ENCODE measurements at regions not wholly inside any gene's neighbourhood (a gene's known extent, or its start where the extent isn't known, plus 50 kb on each side); places are given as distances from the start of the nearest gene placed in this dataset.

DNA sequence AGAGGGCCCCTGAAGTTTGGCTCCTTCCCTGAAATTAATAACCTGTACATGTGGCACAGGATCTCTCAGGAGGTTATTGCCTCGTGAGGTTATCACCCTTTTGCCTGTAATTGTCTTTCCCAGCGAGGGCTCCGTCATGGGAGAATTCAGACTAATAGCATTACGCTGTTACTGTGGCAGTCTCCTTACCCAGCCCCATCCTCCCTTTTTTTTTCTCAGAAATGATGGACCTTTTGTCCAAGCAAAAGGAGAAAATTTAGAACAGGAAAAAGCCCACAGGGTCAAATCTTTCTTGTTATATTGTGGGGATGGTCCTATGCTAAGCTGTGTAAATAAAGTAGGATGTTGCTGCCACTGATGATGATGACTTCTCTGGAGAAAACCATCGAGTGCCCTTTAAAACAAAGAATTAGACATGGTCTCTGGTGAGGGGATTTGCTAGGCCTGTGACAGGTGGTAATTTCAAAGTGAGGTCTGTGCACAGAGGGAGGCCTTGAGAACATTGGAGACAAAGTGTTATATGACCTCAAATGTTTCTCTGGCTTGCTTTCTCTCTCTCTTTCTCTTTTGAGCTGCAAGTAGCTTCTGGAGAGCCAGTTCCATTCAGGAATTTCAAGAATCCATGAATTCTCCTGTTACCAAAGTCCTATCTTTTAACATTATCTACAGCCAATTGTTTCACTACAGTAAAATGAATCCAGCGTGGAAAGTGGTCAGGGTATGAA, 357.2 kb downstream of the BMP4 start:
- no peak for DNase-seq (ENCODE audit: low read depth)
- H3K4me3 ChIP-seq (ENCODE audit: low read length) = no peak overlapping the region
- TF ChIP-seq, protein P1, sequence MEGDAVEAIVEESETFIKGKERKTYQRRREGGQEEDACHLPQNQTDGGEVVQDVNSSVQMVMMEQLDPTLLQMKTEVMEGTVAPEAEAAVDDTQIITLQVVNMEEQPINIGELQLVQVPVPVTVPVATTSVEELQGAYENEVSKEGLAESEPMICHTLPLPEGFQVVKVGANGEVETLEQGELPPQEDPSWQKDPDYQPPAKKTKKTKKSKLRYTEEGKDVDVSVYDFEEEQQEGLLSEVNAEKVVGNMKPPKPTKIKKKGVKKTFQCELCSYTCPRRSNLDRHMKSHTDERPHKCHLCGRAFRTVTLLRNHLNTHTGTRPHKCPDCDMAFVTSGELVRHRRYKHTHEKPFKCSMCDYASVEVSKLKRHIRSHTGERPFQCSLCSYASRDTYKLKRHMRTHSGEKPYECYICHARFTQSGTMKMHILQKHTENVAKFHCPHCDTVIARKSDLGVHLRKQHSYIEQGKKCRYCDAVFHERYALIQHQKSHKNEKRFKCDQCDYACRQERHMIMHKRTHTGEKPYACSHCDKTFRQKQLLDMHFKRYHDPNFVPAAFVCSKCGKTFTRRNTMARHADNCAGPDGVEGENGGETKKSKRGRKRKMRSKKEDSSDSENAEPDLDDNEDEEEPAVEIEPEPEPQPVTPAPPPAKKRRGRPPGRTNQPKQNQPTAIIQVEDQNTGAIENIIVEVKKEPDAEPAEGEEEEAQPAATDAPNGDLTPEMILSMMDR (conservative IDR thresholded peaks at IDR 0.05; ENCODE audit: low read depth, low read length) = no peak

DNA sequence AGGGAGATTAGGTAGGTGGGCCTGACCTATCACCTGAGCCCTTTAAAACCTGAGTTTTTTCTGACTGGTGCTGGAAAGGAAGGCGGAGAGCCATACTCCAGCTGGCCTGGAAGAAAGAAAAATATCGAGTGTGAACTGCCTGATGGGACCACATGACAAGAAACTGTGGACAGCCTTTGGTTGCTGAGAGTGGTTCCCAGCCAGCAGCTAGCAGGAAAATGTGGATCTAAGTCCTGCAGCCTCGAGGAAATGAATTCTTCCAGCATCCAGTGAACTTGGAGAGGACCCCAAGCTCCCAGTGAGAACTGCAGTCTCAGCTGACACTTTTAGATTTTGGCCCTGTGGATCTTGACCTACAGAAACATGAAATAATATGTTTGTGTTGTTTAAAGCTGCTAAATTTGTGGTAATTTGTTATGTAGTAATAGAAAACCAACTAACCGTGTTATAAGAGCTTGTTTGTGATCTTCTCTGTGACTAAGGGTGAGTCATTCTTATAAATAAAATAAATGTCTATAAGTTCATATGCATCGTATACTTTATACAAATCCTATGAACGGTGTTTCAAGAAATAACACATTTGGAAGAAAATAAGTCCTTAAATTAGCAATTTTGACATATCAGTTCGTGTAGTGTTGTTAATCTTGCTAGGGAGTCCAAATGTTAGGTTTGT, 359.6 kb downstream of the BMP4 start:
- TF ChIP-seq, protein P1 (conservative IDR thresholded peaks at IDR 0.05; ENCODE audit: low read depth, low read length) = no peak
- H3K4me3 ChIP-seq (ENCODE audit: low read length) = no peak overlapping the region
- no peak for DNase-seq (ENCODE audit: low read depth)

GRCh38 chr14:53591816-53592215, 364.8 kb downstream of the BMP4 start:
- H3K4me3 ChIP-seq (ENCODE audit: low read length) = no peak overlapping the region
- peak; percentile 32 for DNase-seq (ENCODE audit: low read depth)
- TF ChIP-seq, protein P1 (conservative IDR thresholded peaks at IDR 0.05; ENCODE audit: low read depth, low read length) = no peak

DNA sequence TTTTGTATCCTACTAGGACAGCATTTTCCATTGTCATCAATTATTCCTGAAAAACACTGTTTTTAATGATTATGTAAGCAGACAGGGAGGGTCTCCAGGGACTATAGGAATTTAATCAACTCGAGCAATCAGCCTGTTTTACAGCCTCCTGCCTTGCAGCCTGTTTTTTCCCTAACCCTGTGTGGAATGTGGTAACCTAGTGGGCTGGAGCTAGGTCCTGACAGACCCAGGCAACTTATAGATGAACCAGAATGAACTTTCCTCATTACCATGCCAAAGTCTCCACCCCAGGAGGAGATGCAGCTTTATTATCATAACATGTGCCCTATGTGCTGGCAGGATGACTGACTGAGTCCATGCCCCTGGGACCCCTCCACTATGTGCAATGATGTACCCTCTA, 375.1 kb downstream of the BMP4 start:
- H3K4me3 ChIP-seq (ENCODE audit: low read length) = no peak overlapping the region
- DNase-seq (ENCODE audit: low read depth) = no peak
- TF ChIP-seq, protein P1 (conservative IDR thresholded peaks at IDR 0.05; ENCODE audit: low read depth, low read length) = no peak

- DNase-seq (ENCODE audit: low read depth) = peak; percentile 61
- no peak overlapping the region for H3K4me3 ChIP-seq (ENCODE audit: low read length)
- TF ChIP-seq, protein P1 (conservative IDR thresholded peaks at IDR 0.05; ENCODE audit: low read depth, low read length) = no peak
These were observed 384.8 kb downstream of the BMP4 start for GRCh38 chr14:53571641-53572328.

GRCh38 chr14:53570411-53571387, 385.9 kb downstream of the BMP4 start:
- TF ChIP-seq, protein P1 (conservative IDR thresholded peaks at IDR 0.05; ENCODE audit: low read depth, low read length) = no peak
- DNase-seq (ENCODE audit: low read depth) = no peak
- H3K4me3 ChIP-seq (ENCODE audit: low read length) = no peak overlapping the region
